GM21723 (cell line): ENCODE measurements at regions not wholly inside any gene's neighbourhood (a gene's known extent, or its start where the extent isn't known, plus 50 kb on each side); places are given as distances from the start of the nearest gene placed in this dataset.

Experiments
- ATAC-seq: cut with Tn5 transposase; IDR thresholded peaks from one replicate; pipeline ENCODE4 v1.9.1; 2021; ENCODE audit warnings: mild to moderate bottlenecking, moderate library complexity; ENCODE audit not compliant: unreplicated experiment

- ATAC-seq = peak; percentile 74
Measured at GRCh38 chr13:34037636-34038540, 219.9 kb downstream of the RFC3 start.

- peak; percentile 61 for ATAC-seq
Measured at GRCh38 chr13:34038541-34039068, 220.7 kb downstream of the RFC3 start.

- ATAC-seq = no peak
Measured at GRCh38 chr13:34039678-34040077, 221.7 kb downstream of the RFC3 start.

GRCh38 chr13:34040863-34041262 lies 222.9 kb downstream of the RFC3 start:
- ATAC-seq = no peak

- no peak for ATAC-seq
Measured at GRCh38 chr13:34044041-34044440, 226.1 kb downstream of the RFC3 start.

GRCh38 chr13:34044660-34045080 lies 226.7 kb downstream of the RFC3 start:
- ATAC-seq = no peak

- ATAC-seq = no peak
Measured at GRCh38 chr13:34046457-34046856, 228.5 kb downstream of the RFC3 start.

GRCh38 chr13:34048652-34049051 lies 230.7 kb downstream of the RFC3 start:
- no peak for ATAC-seq

GRCh38 chr13:34056733-34057258 lies 238.8 kb downstream of the RFC3 start:
- no peak for ATAC-seq

- no peak for ATAC-seq
Measured at GRCh38 chr13:34064456-34065205, 246.7 kb downstream of the RFC3 start.

GRCh38 chr13:34065928-34066327 lies 248.0 kb downstream of the RFC3 start:
- no peak for ATAC-seq

- ATAC-seq = no peak
Measured at GRCh38 chr13:34066344-34066743, 248.4 kb downstream of the RFC3 start.

- no peak for ATAC-seq
Measured at GRCh38 chr13:34070006-34070405, 252.1 kb downstream of the RFC3 start.

- ATAC-seq = no peak
Measured at GRCh38 chr13:34070544-34071303, 252.8 kb downstream of the RFC3 start.

- no peak for ATAC-seq
Measured at GRCh38 chr13:34076319-34076718, 258.4 kb downstream of the RFC3 start.

GRCh38 chr13:34076943-34077703 lies 259.2 kb downstream of the RFC3 start:
- ATAC-seq = no peak

- no peak for ATAC-seq
Measured at GRCh38 chr13:34078334-34078999, 260.5 kb downstream of the RFC3 start.

GRCh38 chr13:34085204-34085603 lies 267.3 kb downstream of the RFC3 start:
- ATAC-seq = no peak

- peak; percentile 53 for ATAC-seq
Measured at GRCh38 chr13:34086281-34086680, 268.3 kb downstream of the RFC3 start.
